C4-2B (cell line): ENCODE measurements at regions not wholly inside any gene's neighbourhood (a gene's known extent, or its start where the extent isn't known, plus 50 kb on each side); places are given as distances from the start of the nearest gene placed in this dataset.

Source experiments
- CTCF ChIP-seq: fragments of 450-650 bp; conservative IDR thresholded peaks from 2 replicates; pipeline ENCODE4 v1.5.1; 2017; ENCODE audit warnings: mild to moderate bottlenecking
- ZFX ChIP-seq: fragments of 450-650 bp; IDR thresholded peaks from 2 replicates; pipeline ENCODE4 v1.6.1; 2017

GRCh38 chr5:171578049-171578828 is 158.8 kb downstream of the FGF18 start:
- TF ChIP-seq CTCF (no peak), ZFX (no peak)
